Femur (tissue), 1 donor: ENCODE measurements at regions not wholly inside any gene's neighbourhood (a gene's known extent, or its start where the extent isn't known, plus 50 kb on each side); places are given as distances from the start of the nearest gene placed in this dataset.
A peak's percentile ranks its signal among the peaks of the same experiment; 100 is the strongest.
"Not testable (repeated sequence)": the region's sequence is repeated elsewhere in the genome, so short reads cannot be mapped to it uniquely, and the experiment has no call there.

Experiments used
- DNase-seq: peaks from one replicate; pipeline ENCODE4 v3.0.0-alpha.2; 2017

GRCh38 chr14:43795600-43796228, 711.4 kb downstream of the FSCB start:
- no peak for DNase-seq

- DNase-seq: no peak
Measured at GRCh38 chr14:43793579-43793978, 713.5 kb downstream of the FSCB start.

GRCh38 chr14:43792980-43793379, 714.1 kb downstream of the FSCB start:
- no peak for DNase-seq

- DNase-seq: no peak
Measured at GRCh38 chr14:43790681-43791080, 716.4 kb downstream of the FSCB start.

- no peak for DNase-seq
Measured at GRCh38 chr14:43789458-43789857, 717.6 kb downstream of the FSCB start.

GRCh38 chr14:43786066-43786762, 720.9 kb downstream of the FSCB start:
- peak; percentile 62 for DNase-seq

GRCh38 chr14:43784432-43784831, 722.7 kb downstream of the FSCB start:
- not testable (repeated sequence) for DNase-seq

GRCh38 chr14:43778937-43779639, 728.0 kb downstream of the FSCB start:
- no peak for DNase-seq

- no peak for DNase-seq
Measured at GRCh38 chr14:43778570-43778936, 728.5 kb downstream of the FSCB start.

GRCh38 chr14:43765474-43765873, 741.6 kb downstream of the FSCB start:
- DNase-seq: no peak

- DNase-seq: no peak
Measured at GRCh38 chr14:43764433-43764832, 742.6 kb downstream of the FSCB start.

- DNase-seq: no peak
Measured at GRCh38 chr14:43755707-43756106, 751.4 kb downstream of the FSCB start.

- no peak for DNase-seq
Measured at GRCh38 chr14:43754838-43755237, 752.2 kb downstream of the FSCB start.

- DNase-seq: no peak
Measured at GRCh38 chr14:43745746-43746145, 761.3 kb downstream of the FSCB start.

- no peak for DNase-seq
Measured at GRCh38 chr14:43735932-43736331, 771.2 kb downstream of the FSCB start.

- DNase-seq: no peak
Measured at GRCh38 chr14:43729143-43729542, 777.9 kb downstream of the FSCB start.

GRCh38 chr14:43706900-43707299, 800.2 kb downstream of the FSCB start:
- no peak for DNase-seq

- not testable (repeated sequence) for DNase-seq
Measured at GRCh38 chr14:43698561-43699284, 808.4 kb downstream of the FSCB start.

GRCh38 chr14:43697003-43697402, 810.1 kb downstream of the FSCB start:
- no peak for DNase-seq

GRCh38 chr14:43692706-43693105, 814.4 kb downstream of the FSCB start:
- no peak for DNase-seq

GRCh38 chr14:43687921-43688320, 819.2 kb downstream of the FSCB start:
- DNase-seq: no peak

- no peak for DNase-seq
Measured at GRCh38 chr14:43677581-43677980, 829.5 kb downstream of the FSCB start.

GRCh38 chr14:43674273-43674672, 832.8 kb downstream of the FSCB start:
- DNase-seq: no peak
